ENCODE measurements at regions not wholly inside any gene's neighbourhood (a gene's known extent, or its start where the extent isn't known, plus 50 kb on each side); places are given as distances from the start of the nearest gene placed in this dataset.

DNA sequence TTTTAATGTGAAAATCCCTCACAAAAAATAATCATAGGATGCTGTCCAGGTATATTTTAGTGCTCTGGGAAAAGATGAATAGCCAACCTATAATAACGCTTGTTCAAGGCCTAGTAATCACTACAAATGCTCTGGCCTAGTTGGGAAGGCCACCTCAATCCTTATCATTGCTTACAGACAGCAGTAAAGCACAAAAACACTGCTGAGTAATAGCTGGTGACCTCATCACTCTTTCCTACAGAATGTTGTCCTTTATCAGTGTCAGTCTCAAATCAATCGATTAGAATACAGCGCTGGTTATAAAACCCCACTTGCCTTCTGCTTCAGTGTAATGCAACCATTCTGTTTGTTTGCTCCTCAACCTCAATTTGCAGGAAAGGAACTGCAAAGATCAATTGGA, 72.6 kb upstream of the STEAP1 start:
- no peaks in the 10 kb centered on the region for H3K4me1 Mint-ChIP-seq (ENCODE audit: low read depth)
- no peaks in the 10 kb centered on the region for H3K9me3 Mint-ChIP-seq
- ATAC-seq (replicated peaks in 1 of 2) = no peak
- DNase-seq = no peak
- no peak overlapping the region for H3K4me3 Mint-ChIP-seq
- no peaks in the 10 kb centered on the region for H3K36me3 Mint-ChIP-seq (ENCODE audit: insufficient read depth in 2 of 2)
- peaks cover 6% of the 10 kb centered on the region for H3K27me3 Mint-ChIP-seq (ENCODE audit: low read depth)
- H3K27ac Mint-ChIP-seq = no peak overlapping the region

- no peaks in the 10 kb centered on the region for H3K36me3 Mint-ChIP-seq (ENCODE audit: insufficient read depth in 2 of 2)
- DNase-seq = no peak
- no peaks in the 10 kb centered on the region for H3K4me1 Mint-ChIP-seq (ENCODE audit: low read depth)
- H3K9me3 Mint-ChIP-seq = peaks cover 2% of the 10 kb centered on the region in 2 donors
- H3K27me3 Mint-ChIP-seq (ENCODE audit: low read depth) = peaks cover 9% of the 10 kb centered on the region
- no peak overlapping the region for H3K4me3 Mint-ChIP-seq
- no peak overlapping the region for H3K27ac Mint-ChIP-seq
- ATAC-seq (replicated peaks in 1 of 2) = no peak
These were observed 61.8 kb upstream of the STEAP1 start for GRCh38 chr7:90092506-90092905.

DNA sequence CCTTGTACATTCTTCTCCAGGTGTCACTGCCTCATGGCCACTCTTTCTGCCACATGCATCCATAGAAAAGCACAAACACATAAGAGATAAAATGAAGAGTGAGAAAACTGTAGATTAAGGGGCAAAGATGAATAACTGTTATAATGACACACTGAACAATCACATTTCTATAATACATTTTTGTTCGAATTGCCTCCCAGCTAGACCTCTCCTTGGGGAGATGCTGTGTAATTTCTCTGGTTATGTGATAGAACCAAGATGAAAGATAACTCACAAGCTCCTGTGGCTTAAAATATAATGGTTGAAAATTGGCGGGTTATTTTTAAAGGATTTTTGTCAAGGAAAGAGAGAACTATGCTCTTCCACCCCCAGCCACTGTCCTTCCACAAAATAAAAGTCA, 60.2 kb upstream of the STEAP1 start:
- Mint-ChIP-seq H3K27ac (no peak overlapping the region), H3K9me3 (peaks cover 2% of the 10 kb centered on the region in 2 donors), H3K4me3 (no peak overlapping the region), H3K27me3 (ENCODE audit: low read depth) (peaks cover 8% of the 10 kb centered on the region), H3K36me3 (ENCODE audit: insufficient read depth in 2 of 2) (no peaks in the 10 kb centered on the region), H3K4me1 (ENCODE audit: low read depth) (no peaks in the 10 kb centered on the region)
- ATAC-seq (replicated peaks in 1 of 2) (no peak), DNase-seq (no peak)

Data from activated T-cell treated with anti-CD3 and anti-CD28 coated beads, Interleukin-2, amount 50 U/mL, for 72 hours (primary cell).